HG03159 (cell line): ENCODE measurements at regions not wholly inside any gene's neighbourhood (a gene's known extent, or its start where the extent isn't known, plus 50 kb on each side); places are given as distances from the start of the nearest gene placed in this dataset.

ENCODE experiments used
- ATAC-seq: cut with Tn5 transposase; IDR thresholded peaks from one replicate; pipeline ENCODE4 v1.9.1; 2021; ENCODE audit warnings: mild to moderate bottlenecking, moderate library complexity; ENCODE audit not compliant: unreplicated experiment

DNA sequence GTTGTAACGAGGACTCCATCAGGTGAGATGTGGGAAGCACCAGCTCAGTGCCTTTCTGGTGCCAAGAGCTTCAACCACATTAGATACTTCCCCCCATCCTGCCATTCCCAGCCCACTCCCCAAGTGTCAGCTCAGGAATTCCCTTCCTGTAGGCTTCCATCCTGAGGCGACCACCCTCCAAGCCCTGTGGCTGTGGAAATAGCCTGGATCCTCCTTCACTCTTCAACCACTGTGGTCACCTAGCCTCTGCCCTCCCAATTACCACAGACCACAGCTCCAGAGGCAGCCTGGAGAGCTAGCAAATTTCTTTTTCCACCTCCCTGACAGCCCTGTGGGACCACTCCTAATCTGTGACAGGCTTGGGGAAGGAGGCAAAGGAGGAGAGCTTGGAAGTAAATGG is 219.8 kb upstream of the MAP3K1 start:
- ATAC-seq, result no peak

DNA sequence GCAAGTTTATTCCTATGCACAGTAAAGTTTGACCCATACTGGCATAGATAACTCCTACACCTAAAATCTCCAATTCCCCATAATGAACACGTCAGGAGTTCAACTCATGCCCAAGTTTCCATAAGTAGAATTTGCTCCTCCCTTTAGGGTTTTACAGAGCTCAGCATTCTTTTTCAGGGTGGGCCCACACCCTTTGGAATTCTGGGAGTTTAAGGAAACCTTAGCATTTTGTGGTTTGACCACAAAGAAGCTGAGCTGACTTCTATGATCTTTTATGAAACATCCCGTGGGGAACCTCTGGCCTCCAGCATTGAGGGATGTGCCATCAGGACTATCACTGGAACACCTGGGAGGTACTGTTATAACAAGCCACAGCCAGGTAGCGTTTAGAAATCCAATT is 220.6 kb upstream of the MAP3K1 start:
- ATAC-seq, result no peak

DNA sequence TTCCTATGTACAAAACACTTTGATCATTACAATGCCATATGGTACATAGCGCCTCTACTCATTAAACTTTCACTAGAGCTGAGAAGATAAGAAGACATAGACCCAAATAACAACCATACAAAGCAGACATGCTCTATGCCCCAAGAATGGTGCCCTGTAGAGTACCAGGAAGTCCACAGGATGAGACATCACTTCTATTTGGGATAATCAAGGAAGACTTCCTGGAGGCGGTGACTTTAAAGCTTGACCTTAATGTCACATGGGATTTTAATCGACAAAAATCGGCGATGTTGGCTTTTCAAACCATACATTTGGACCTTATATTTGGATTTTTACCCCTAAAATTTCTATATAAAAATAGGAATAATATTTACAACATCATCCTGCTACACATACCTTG is 224.3 kb upstream of the MAP3K1 start:
- no peak for ATAC-seq

DNA sequence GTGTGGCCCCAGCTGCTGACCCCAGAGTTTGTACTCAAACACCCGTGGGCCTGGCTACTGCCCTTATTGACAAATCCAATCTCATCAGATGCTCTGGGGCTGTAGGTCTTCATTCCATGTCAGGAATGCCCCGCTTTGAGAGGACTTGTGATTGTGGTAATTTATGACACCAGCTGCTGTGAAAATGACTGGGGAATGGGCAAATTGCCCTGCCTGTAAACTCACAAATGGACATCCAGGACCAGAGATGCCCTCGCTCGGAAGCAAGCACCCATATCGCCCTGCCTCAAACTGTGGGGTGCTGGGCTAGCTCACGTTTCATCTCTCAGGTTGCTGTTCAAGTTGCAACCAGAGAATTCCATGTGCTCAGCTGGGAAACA is 225.9 kb upstream of the MAP3K1 start:
- no peak for ATAC-seq

DNA sequence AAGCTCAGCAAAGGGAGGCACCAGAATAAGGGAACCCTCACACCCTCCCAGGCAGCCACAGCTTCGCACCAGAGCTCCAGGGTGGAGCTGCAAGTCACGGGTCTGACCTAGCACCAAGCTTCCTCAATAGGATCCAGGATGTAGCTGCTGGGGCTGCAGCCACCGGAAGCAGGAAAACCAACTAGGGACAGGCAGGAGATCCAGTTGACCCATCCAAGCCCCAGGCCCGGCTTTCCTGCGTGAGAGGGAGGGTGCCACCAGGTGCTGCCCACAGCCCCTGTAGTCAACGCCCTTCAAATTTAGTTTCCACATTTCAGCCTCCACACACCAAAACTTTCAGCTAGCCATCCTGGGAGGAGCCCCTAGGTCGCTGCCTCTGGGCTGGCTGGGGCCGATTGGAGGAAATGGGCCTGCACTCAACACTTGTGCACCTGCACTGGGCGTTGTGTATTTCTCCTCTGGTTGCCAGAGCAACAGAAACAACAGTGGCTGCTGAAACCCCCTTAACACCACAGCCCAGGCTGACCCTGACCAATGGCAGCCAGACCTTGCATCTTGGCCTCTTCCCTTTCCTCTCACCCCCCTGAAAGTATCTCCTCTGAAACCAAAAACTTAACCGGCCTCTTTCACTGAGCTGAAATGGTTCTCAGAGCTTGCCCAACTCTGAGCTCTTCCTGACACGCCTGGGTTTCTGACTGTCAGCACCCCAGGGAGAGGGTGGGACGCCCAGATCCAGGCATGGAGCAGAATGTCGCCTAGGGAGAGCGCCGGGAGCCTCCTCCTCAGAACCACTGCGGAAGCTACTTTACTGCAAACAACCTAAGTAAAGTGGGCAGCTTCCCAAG is 226.5 kb upstream of the MAP3K1 start:
- ATAC-seq, result peak; percentile 99

DNA sequence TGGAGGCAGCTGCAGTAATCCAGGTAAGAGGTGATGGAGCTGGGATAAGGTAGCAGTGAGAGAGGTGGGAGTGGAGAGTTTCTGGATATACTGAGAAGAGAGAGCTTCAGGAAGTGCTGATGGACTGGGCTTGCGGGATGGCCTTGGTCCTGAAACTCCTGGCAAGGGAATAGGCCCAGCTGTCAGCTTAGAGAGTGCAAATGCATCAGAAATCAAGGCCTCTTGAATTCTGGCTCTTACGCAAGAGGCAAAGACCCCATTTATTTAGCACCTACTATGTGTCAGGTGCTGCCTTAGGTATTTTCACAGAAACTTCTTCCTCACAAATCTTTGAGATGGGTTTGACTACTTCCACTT is 227.2 kb upstream of the MAP3K1 start:
- ATAC-seq, result no peak

DNA sequence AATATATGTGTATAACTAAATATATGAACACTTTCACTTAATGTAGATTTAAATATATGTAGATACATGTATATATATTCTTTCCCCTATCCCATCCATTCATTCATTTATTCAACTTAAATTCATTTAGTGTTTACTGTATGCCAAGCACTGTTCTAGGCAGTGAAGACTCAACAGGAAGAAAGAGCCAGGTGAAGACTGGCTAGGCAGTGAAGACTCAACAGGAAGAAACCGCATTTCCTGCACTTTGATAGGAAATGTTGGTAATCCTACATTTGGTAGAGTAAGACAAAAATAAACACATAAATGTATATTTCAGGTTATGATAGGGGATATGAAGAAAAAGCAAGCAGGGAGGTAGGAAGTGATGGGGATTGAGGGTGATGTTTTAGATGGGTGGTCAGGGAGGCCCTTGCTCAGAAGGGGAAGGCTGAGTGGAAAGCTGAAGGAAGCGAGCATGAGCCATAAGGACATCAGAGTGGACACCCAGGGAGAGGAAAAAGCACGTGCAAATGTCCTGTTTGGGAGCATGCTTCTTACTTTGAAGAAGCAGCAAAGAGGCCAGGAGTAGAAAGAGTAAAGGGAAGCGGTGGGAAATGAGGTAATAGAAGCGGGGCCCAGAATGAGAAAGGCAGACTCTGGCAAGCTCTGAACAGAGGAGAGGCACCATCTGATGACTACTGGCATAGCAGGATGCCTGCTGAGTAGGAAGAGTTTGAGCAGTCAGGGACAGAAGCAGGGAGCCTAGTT is 227.8 kb upstream of the MAP3K1 start:
- no peak for ATAC-seq

DNA sequence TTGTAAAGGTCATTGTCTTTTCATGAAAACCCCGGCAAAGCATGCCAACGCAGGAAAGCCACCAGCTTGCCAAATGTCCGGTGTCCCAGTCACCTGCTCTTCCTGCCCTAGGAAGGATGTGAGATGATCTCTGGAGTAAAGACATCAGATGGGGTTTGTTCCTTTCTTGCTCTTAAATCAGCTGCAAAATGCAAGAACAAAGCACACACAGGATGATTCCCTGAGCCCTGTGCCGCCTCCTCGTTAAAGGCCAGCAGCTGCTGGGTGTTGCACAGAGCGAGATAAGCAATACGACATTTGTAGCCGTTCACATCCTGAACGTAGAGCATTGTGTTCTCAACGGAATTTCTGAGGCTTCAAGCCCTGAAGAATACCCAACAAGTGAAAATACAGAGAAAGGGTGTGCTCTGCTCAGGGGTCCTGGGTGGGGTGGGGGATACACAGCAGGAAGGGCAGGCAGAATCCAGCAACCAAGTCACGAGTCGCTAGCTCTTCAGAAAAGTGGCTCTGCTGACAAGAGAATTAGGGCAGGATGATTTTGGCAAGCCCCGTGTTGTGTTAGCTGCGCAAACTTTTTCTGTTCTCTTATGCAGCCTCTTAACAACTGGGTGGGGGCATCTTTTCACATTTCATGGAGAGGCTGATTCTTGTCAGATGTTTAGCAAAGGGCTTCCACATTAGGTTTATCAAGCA is 229.2 kb upstream of the MAP3K1 start:
- ATAC-seq, result no peak

DNA sequence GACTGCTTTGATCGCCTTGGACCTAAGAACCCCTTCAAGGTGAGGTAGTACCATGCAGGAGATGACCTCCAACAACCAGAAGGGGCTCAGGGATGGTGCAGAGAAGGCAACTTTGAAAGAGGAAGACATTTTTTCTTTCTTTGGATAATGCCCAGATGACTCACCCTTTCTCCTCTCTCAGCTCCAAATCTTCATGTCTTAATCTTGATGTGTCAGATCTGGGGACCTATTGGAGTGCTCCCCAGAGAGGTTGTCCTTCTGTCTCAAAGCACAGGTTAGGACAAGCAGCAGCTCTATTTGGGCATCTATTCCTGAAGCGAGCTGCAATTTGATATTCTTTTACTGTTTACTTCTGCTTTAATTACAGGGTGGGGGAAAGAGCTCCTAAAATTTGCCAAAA is 229.9 kb upstream of the MAP3K1 start:
- ATAC-seq, result no peak

DNA sequence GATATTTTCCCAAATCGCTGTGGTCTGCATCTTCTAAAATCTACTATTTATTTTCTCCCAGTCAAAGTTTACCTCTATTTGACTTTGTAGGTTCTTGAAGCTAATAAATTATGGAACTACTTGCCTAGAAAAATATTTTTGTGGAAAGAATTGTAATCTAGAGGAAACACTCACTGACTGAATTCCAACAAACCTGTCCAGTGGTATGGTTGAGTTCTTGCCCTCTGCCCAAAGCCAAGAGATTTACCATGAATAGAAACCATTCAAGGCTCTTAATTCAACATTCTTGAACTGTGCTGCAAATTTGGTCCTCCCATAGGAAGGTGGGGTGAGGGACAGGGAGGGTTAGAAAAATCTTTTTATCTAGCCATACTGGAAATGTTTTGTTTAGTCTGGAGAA is 233.9 kb upstream of the MAP3K1 start:
- ATAC-seq, result no peak

DNA sequence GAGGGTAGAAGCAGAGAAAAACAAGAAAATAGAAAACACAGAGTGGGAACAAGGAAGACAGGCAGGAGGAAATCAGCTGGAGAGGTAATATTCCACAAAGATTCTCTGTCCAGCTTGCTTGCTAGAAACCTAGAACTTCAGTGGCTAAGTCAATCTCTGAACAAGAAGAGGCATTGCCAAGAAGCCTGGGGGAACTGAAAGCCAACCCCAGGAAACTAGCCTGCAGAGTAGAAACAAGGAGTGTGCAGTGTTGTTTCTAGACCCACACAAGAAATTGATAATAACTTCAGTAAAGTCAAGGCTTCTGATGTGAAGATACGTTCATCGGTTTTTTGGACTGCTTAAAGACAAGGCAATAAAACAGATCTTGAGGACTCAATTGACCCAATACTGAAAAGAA is 234.5 kb upstream of the MAP3K1 start:
- no peak for ATAC-seq

DNA sequence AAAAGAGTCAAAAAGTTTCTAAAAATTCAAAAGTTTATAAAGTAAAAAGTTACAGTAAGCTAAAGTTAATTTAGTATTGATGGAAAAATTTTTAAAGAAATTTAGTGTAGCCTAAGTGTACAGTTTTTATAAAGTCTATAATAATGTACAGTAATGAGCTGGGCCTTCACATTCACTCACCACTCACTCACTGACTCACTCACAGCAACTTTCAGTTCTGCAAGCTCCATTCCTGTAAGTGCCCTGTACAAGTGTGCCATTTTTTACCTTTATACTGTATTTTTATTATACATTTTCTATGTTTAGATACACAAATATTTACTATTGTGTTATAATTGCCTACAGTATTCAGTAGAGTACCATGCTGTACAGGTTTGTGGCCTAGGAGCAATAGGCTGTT is 239.5 kb upstream of the MAP3K1 start:
- no peak for ATAC-seq

DNA sequence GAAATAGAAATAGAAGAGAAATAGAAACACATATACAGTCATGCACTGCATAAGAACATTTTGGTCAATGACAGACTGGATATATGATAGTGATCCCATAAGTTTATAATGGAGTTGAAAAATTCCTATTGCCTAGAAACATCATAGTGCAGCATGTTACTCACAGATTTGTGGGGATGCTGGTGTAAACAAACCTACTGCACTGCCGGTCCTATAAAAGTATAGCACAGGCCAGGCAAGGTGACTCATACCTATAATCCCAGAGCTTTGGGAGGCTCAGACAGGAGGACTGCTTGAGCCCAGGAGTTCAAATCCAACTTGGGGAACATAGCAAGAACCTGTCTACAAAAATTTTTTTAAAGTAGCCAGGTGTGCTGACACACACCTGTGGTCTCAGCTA is 240.6 kb upstream of the MAP3K1 start:
- no peak for ATAC-seq

DNA sequence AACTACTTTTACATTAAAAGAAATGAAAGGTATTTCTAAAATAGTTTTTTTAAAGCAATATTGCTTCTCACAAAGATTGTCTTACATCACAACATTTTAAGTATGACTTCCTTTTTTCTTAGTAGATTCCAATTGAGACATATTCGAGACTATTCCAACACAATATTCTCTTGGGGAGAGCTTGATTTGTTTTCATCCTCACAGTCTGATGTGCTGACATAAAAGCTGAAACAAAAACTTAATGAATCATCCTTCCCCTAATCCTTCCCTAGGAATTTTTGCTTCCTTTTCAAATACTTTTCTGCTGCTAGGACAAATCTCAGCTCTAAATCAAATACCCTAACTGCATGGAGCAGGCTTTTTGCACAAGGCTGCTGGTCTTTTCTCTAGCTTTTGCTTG is 245.8 kb upstream of the MAP3K1 start:
- no peak for ATAC-seq

DNA sequence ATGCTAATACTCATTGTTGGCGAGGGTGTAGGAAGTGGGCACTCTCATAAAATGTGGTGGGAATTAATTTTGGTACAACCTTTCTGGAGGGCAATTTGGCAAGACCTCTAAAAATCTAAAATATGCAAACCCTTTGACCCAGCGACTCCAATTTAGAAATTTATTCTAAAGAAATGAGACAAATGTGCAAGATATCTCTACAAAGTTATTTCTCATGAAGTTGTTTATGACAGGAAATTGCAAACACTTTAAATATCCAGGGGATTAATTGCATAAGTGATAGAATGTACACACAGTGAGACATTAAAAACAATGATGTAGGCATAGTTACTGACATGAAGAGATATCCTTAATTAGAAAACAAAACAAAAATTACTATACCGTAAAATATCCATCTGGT is 246.3 kb upstream of the MAP3K1 start:
- no peak for ATAC-seq

DNA sequence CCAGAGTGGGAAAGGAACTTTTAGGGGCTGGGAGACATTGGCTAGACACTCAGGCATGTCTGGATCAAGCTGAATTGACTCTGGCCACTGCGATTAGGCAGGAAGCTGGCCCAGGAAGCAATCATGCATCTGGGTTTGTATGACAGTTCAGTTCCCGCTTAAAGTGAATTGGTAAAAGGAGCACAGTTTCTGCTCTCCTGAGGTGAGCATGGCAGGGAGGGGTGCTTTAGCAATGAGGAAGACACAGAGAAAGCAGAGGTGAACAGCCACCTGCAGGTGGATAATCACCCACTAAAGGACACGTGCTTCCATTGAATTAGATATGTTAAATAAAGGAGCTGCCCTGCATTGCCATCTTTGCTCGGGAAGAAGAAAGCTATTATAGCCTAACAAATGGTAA is 248.1 kb upstream of the MAP3K1 start:
- no peak for ATAC-seq

DNA sequence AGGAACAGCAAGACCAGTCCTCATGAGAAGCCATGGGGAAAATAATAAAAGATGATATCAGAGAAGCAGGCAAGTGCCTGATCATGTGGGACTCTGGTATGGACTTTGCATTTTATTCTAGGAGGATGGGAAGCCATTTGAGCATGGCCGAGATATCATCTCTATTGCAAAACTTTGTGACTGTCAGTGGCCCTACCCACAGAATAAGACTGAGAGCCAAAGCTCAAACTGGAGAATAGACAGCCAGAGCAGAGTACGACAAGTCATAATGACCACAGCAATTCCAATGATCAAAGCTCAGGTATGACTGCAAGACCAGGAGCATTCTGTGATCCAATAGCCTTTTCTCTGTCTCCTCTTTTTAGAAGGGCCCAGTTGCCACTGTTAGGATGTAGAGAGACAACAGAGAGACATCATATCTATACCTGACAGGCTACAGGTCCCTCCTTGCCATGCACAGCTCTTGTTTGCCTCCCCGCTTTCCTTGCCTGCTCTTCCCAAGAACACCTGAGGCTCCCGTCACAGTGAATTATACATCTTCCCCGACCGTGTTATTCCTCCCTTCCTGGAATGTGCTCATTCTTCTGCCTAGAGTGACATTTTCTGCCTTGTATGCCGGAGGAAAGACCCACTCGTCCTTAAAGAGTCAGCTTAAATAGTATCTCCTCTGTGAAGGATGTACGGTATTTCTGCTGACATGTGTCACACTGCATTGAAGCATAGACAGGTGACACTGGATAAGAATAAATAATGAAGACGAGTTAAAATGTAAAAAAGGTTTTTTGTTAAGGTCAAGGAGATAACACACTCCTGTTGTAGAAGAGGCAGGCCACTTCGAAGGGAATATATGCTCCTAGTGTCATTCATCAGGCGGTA is 248.7 kb upstream of the MAP3K1 start:
- ATAC-seq, result no peak

DNA sequence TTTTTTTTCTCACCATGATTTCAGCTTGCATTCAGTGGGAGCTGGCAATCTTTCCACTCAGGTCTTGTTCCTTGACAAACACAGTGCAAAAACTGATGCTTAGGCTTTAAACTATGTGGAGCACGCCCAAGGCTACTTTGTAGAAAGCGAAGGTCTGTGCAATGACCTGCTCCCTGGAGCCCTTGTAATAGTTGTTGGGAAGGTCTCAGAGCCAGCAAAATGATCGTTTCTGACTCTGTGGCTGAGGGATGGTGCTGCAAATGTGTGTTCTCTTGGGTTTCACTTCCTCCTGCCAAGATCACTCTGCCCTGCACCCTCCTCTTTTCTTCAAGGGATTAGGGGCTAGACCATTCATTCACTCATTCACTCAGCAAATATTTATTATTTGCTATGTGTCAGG is 249.7 kb upstream of the MAP3K1 start:
- peak; percentile 94 for ATAC-seq

DNA sequence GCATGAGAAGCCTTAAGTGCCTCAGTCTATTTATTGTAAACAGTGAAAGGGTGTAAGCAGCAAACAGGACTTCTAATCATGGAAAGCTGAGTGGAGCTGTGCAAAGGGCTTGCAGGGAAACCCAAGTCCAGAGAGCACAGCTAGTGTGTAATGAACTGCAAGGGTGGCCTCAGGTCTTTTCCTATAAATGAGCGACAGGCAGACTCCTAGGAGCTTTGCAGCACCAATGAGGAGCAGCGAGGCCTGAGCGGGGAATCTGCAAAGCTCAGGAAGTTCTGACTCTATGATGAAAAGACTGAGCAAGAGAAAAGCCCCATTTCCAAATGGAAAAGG is 250.1 kb upstream of the MAP3K1 start:
- no peak for ATAC-seq

DNA sequence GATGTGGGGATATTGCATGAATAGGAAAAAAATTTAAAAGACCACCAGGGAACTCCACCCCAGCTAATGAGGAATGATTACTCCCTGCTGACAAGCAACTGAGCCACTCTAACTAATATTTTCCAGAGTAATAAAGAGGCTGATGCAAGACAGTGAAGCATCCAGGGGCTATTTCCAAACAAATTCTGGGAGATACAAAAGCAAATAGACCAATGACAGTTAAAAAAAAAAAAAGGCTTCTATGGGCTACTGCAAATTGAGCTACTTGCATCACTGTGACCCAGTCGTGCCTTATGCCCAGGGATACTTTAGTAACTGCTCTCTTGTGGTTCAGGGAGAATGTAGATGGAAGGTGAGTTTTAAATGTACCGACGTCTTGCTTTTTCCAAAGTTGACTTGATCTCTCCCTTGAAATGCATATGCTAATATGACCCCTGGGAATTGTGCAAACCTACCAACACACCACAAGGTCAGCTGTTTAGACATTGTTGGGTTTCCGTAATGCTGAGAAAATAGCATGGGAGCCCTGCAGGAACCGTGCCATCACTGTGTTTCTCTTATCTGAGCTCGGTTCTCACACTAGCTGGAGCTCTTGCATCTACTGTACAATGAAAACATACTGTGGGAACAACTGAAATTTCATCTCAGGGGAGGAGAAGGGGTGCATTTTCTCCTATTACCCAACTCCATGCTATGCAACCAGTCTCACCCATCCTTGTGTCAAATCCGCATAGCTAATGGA is 250.6 kb upstream of the MAP3K1 start:
- no peak for ATAC-seq

DNA sequence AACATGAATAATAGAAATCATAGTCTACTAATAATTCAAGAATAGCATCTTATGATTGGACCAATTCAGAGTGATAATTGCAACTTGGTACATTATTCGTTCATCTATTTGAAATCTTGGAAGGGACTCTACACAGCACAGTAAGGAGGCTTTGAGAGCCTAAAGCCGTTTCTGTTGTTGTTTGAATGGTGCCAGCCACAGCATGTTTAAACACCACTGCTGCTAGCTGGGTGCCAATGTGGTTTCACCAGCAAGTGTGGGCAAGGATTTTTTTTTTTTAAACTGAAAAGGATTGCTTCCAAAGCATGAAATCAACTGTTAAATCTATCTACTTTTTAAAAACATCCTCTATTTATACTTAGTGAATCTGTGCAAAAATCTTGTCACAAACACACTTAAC is 253.9 kb upstream of the MAP3K1 start:
- ATAC-seq, result no peak
